HL-60/S4 (cell line): ENCODE measurements at regions not wholly inside any gene's neighbourhood (a gene's known extent, or its start where the extent isn't known, plus 50 kb on each side); places are given as distances from the start of the nearest gene placed in this dataset.
"Not testable (repeated sequence)": the region's sequence is repeated elsewhere in the genome, so short reads cannot be mapped to it uniquely, and the experiment has no call there.

Experiments
- in situ Hi-C: fragments of 300-500 bp; cut with MboI; formaldehyde crosslinking; loops from 2 replicates; pipeline ENCODE4 v1.14.3; 2022; ENCODE audit warnings: low sequenced_read_pairs

DNA sequence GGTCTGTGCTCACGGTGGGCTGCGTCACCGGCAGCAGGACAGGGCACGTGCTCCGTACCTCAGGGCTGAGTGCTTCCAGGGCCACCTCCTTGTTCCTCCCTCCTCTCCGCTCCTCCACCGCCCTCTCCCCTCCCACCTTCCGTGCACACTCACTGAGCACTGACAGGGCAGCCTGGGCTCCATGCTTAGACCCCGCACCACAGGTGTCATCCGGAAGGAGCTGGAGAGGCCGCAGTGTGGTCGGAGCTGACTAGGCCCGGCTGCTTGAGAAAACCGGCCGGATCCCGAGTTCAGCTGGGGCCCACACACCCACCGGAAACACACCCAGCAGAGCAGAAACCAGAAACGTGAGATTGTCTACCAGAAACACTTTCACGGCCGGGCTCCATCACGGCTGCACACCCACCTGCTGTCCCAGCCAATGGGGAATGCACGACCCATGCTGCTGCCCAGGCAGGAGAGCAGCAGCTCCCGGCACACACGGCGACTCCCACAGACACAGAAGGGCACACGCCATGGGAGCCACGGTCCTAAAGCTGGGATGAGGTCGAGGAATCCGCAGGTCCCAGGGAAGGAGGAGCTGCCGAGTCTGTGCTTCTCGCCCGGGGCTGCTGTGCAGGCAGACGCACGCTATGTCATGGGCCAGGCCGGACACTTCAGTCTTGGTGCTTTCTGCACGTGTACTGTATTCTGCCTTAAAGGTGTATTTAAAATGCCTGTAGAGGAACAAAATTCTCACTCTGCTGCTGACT, 55.0 kb upstream of the ZNF469 start:
- in situ Hi-C loops: no loop called here

DNA sequence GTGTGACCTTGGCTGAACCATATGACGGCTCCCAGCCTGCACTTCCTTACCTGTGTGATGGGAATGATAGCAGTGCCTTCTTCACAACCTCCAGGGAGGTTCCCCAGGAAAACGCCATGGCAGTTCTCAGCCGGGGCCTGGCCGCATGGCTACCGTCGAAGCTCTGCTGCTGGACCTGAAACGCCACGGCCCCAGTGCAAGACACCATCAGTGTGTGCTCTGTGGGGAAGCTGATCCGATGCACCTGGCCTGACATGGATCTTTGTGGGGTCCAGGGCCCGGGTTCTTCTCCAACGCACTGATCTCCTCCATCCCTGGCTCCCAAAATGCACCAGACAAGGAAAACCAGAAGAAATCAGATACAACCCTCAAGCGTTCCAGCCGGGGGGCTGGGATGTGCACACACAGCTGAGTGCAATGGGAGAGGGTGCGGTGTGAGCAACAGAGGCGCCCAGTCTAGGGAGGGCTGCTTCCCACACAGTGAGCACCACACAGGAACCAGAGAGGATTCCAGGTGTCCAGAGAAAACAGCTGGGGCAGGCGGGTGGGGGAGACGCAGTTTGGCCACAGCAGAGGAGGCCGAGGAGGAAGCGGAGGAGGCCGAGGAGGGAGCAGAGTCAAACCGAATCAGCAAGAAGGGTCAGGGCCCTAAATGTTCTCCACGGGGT, 54.3 kb upstream of the ZNF469 start:
- in situ Hi-C loops: no loop called here

DNA sequence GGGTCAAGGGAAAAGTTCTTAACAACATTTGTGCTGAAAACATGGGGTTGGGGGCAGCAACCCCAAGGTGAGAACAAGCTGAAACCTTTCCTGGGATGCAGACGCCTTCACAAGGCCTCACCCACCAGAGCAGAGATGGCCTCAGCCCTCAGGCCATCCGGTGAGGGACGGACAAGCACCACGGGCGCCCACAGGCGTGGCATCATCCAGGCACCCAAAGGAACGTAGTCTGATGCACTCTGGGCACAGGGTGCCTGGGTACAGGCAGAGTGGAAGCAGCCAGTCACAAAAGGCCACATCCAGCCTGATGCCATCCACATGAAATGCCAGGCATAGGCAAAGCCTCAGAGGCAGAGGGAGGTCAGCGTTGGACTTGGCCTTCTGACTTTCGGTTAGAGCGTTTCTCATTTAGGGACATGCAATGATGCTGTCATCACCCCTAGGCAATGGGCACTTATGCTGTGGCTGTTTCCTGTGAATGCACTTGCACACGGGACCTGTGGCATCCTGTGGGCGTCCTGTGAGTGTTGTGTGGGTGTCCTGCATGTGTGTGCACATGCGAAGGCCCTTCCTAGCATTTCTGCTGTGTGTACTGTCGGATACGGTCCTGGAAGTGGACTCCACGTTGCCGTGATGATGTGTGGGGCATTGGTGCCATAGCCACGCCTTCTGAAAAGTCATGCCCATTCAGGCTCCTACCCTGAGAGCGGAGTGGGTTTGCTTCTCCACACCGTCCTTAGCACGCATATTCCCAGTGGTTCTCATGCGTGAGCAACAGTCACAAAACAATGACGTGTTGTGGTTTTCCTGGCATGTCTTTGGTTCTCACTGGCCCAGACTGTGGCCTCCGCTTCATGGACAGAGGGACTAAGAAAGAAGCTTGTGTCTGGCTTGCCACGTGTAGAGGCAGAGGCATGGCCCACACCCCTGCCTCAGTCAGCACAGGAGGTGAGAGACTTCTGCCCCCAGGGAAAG, 52.7 kb upstream of the ZNF469 start:
- in situ Hi-C loops: no loop called here

DNA sequence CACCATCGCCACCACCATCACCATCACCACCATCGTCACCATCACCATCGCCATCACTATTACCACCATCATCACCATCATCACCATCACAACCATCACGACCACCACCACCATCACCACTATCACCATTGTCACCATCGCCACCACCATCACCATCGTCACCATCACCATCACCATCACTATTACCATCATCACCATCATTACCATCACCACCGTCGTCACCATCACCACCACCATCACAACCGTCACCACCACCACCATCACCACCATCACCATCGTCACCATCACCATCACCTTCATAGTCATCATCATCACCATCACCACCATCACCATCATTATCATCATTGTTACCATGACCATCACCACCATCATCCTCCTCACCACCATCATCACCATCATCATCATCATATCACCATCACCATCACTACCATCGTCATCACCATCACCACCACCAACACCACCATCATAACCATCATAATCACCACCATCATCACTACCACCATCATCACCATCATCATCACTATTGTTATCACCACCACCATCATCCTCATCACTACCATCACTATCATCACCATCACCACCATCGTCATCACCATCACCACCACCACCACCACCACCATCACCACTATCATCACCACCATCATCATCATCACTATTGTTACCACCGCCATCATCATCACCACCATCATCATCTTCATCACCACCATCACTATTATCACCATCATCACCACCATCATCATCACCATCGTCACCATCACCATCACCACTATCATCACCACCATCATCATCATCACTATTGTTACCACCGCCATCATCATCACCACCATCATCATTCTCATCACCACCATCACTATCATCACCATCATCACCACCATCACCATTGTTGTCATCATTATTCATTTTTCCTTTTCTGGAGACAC, 51.5 kb upstream of the ZNF469 start:
- in situ Hi-C loops: no loop called here

DNA sequence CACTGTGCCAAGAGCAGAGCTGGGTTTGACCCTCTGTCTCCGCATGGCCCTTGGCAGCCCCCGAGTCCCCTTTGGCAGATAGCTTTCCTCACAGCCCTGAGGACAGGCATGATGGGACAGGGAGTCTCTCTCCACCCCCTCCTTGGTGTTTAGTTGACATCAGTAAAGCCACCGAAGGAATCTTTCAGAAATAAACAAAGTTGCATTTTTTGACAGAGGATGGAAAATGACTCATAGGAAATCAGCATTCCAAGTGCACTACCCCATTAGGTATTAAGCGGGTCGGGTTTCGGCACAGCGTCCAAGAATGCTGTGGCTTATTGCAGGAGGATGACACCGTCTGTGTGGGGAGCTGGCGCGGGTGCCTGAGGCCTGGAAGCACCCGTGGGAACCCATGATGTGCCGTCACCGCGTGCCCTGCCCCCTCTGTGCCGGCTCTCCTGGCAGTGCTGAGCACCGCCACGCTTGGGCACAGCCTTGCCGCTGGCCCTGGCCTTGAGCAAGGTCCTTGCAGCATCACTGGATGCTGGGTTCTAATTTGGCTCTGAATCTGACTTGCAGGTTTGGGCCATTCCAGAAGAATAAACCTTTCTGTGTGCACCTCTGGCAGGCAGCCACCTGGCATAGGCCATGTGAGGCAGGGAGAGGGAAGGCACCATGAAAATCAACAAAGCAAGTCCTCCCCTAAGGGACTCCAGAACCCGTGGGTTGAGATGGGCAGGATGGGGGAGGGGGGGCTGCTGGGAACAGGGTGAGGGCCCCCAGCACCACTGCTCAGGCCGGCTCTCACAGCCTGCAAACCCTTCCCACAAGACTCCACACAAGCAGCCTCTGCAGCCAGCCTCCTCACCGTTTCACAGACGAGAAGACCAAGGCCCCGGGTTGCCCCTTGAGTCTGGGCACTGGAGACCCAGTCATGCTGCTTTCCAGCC, 50.5 kb upstream of the ZNF469 start:
- in situ Hi-C loops: no loop called here

DNA sequence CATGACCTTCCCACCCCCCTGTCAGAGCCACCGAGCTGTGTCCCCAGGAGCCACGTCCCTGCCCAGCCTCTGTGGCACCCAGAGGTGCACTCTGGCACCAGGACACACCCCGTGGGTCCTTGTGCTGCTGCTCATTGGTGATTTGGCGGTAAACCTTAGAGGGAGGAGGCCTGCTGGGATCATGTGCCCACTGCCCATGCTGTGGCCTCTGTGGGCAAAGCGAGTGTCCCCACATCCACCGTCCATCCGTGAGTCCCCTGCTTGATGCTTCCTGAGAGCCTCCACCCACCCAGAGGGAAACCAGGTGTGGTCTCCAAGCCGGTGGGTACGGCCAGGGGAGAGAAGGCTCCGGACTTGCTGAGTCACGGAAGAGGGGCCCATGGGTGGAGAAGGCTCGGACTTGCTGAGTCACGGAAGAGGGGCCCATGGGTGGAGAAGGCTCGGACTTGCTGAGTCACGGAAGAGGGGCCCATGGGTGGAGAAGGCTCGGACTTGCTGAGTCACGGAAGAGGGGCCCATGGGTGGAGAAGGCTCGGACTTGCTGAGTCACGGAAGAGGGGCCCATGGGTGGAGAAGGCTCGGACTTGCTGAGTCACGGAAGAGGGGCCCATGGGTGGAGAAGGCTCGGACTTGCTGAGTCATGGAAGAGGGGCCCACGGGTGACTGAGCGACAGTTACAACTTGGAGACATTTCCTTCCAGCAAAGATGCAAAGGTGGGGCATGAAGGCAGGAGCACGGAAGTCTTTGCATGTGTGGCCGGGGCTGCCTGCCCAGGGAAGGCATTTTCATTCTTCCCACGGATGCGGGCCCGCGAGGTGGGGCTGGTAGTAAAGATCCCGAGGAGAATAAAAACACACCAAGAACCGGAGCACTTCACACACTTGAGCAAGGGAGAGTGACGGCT, 49.6 kb upstream of the ZNF469 start:
- in situ Hi-C loops: not testable (repeated sequence)
